Common myeloid progenitor, CD34-positive (primary cell): ENCODE measurements at regions not wholly inside any gene's neighbourhood (a gene's known extent, or its start where the extent isn't known, plus 50 kb on each side); places are given as distances from the start of the nearest gene placed in this dataset.
A peak's percentile ranks its signal among the peaks of the same experiment; 100 is the strongest.

Experiments
- CTCF ChIA-PET: fragments of 350-600 bp; sonication (Branson Sonifier 250); formaldehyde crosslinking; loops from one replicate; lab custom pipeline; 2021; ENCODE audit warnings: antibody characterized with exemption; lab: Charles Lee
- POLR2A ChIA-PET: fragments of 350-600 bp; sonication (Branson Sonifier 250); formaldehyde crosslinking; loops from one replicate; lab custom pipeline; 2021; ENCODE audit warnings: antibody characterized with exemption; lab: Charles Lee
- DNase-seq, 3 donors: peaks; one replicate each; pipeline versions ENCODE4 v3.0.0 to v3.0.0-alpha.2; 2013
- H3K27ac ChIP-seq, 2 experiments: 1 replicate in 1 of 2; 2 replicates in 1 of 2; pipeline ENCODE4 v1.7.0; 2013; ENCODE audit warnings: inconsistent platforms in 2 of 2, low read length in 2 of 2, mild to moderate bottlenecking in 2 of 2, low read depth in 1 of 2, moderate library complexity in 1 of 2; ENCODE audit not compliant: severe bottlenecking in 2 of 2, insufficient read depth in 1 of 2, poor library complexity in 1 of 2
- H3K27me3 ChIP-seq, 5 experiments: replicated peaks in 2 of 5; 1 replicate in 3 of 5; 2 replicates in 2 of 5; pipeline versions ENCODE4 v1.6.1 to v1.7.0; 2013; ENCODE audit warnings: low read length in 4 of 5, mild to moderate bottlenecking in 2 of 5, moderate library complexity in 2 of 5, inconsistent platforms in 1 of 5; ENCODE audit not compliant: insufficient read depth in 5 of 5, control insufficient read depth in 4 of 5
- H3K36me3 ChIP-seq, 4 experiments: 1 replicate in 2 of 4; 2 replicates in 2 of 4; pipeline versions ENCODE4 v1.6.1 to v1.7.0; 2013; ENCODE audit warnings: low read length in 3 of 4, control low read depth in 1 of 4, mild to moderate bottlenecking in 1 of 4; ENCODE audit not compliant: control insufficient read depth in 4 of 4, insufficient read depth in 4 of 4
- H3K4me1 ChIP-seq, 4 experiments: 1 replicate in 3 of 4; 2 replicates in 1 of 4; pipeline versions ENCODE4 v1.6.1 to v1.7.1; 2013; ENCODE audit warnings: low read length in 3 of 4, mild to moderate bottlenecking in 3 of 4, control low read depth in 1 of 4, inconsistent platforms in 1 of 4, moderate library complexity in 1 of 4; ENCODE audit not compliant: control insufficient read depth in 4 of 4, insufficient read depth in 4 of 4; ENCODE audit errors: control extremely low read depth in 1 of 4
- H3K4me3 ChIP-seq, 7 experiments: 1 replicate in 4 of 7; 2 replicates in 3 of 7; pipeline versions ENCODE4 v1.5.1 to v1.7.0; 2013; ENCODE audit warnings: mild to moderate bottlenecking in 7 of 7, low read length in 6 of 7, moderate library complexity in 6 of 7, inconsistent platforms in 2 of 7, low read depth in 2 of 7, control low read depth in 1 of 7; ENCODE audit not compliant: insufficient read depth in 4 of 7, control insufficient read depth in 1 of 7; ENCODE audit errors: extremely low read depth in 1 of 7
- H3K9me3 ChIP-seq, 5 experiments: 1 replicate in 4 of 5; 2 replicates in 1 of 5; pipeline versions ENCODE4 v1.6.1 to v1.7.1; 2013; ENCODE audit warnings: low read length in 4 of 5, mild to moderate bottlenecking in 2 of 5, inconsistent platforms in 1 of 5, low read depth in 1 of 5, moderate library complexity in 1 of 5; ENCODE audit not compliant: control insufficient read depth in 4 of 5, insufficient read depth in 2 of 5; ENCODE audit errors: control extremely low read depth in 1 of 5
- WGBS: methylation state at CpG from one replicate; pipeline ENCODE4 v1.1.5; 2013; ENCODE audit not compliant: insufficient coverage; 5-methylcytosine and 5-hydroxymethylcytosine counted together

DNA sequence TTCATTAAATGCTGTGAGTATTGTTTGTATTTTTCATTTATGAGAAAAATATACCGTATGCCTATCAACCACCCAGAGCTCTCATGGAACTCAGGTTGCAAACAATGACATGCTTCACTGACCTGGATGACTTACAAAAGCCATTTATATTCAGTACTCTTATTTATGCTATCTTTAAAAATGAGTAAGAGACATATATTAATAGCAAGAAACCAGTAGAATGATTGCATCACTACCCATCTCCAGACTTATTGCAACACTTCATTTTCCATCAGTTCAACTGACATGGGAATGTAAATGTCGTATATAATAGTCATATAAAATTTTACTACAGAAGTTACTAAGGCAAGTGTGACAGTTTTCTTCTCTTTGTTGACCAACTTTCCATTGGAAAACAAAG is 69.1 kb downstream of the OTP start:
- ChIA-PET CTCF (interaction anchor here (1.7 kb wide), 1 partner anchor 9 kb away, joined by 4 read pairs; no protein-coding TSS in a partner anchor), POLR2A (no interaction called here)
- Histone ChIP-seq H3K9me3 (no peaks in the 10 kb centered on the region), H3K27me3 (peaks cover 0 to 2% (median 0%) of the 10 kb centered on the region in 5 experiments), H3K4me3 (no peak overlapping the region), H3K27ac (no peak overlapping the region), H3K4me1 (no peaks in the 10 kb centered on the region), H3K36me3 (no peaks in the 10 kb centered on the region)
- no peak for DNase-seq
- WGBS, result no CpG with 5 or more reads among the region's 2 CpGs

DNA sequence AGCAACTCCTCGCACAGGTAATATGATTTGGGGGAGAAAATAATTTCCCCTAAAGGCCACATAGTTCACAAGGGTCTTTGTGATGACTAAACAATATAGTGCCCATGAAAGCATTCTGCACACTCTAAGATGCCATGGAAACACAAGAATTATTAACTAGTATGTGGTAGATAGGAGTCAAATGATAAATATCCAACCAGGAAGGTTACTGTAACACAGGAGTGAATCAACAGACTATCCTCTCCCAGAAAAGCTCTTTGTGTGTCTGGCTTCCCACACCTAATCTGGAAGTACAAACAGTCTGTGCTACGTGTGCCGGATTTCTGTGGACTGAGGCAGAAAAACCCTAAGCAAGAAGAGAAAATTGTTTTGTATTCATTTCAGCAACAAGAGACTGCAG is 70.0 kb downstream of the OTP start:
- no peaks in the 10 kb centered on the region for H3K9me3 ChIP-seq
- WGBS, result 100% methylated on average over 3 of the region's 3 CpGs
- POLR2A ChIA-PET, result no interaction called here

DNA sequence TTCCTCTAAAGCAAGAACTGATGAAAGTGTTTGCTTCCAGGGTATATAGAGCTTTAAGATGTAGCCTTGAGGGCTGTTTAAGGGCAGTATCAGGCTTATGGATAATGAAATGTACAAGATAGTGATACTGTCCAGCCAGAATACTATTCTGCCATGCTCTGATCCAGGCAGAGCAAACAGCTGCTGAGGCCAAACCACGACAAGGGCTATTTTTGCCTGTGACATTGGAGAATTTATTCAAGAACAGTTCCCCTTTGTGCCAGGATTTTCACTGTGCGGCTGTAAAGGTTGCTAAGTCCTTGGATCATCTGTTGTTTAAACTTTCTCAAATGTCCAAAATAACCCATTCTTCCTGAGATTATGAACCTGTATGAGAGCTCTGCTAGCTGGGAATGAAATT is 70.4 kb downstream of the OTP start:
- WGBS, result 8% methylated on average over 1 of the region's 2 CpGs
- CTCF ChIA-PET, result no interaction called here
- no peaks in the 10 kb centered on the region for H3K36me3 ChIP-seq
- POLR2A ChIA-PET, result no interaction called here
- H3K9me3 ChIP-seq, result no peaks in the 10 kb centered on the region
- no peak overlapping the region for H3K27ac ChIP-seq
- H3K4me1 ChIP-seq, result no peaks in the 10 kb centered on the region
- peaks cover 0 to 3% (median 0%) of the 10 kb centered on the region in 5 experiments for H3K27me3 ChIP-seq
- DNase-seq, result peak in 1 of 3 donors; percentile 3
- H3K4me3 ChIP-seq, result no peak overlapping the region

More for the DNA sequence above, 70.0 kb downstream of the OTP start:
- CTCF ChIA-PET, result no interaction called here
- Histone ChIP-seq H3K4me3 (no peak overlapping the region), H3K4me1 (no peaks in the 10 kb centered on the region), H3K27ac (no peak overlapping the region), H3K36me3 (no peaks in the 10 kb centered on the region), H3K27me3 (peaks cover 0 to 3% (median 0%) of the 10 kb centered on the region in 5 experiments)
- DNase-seq, result no peak

DNA sequence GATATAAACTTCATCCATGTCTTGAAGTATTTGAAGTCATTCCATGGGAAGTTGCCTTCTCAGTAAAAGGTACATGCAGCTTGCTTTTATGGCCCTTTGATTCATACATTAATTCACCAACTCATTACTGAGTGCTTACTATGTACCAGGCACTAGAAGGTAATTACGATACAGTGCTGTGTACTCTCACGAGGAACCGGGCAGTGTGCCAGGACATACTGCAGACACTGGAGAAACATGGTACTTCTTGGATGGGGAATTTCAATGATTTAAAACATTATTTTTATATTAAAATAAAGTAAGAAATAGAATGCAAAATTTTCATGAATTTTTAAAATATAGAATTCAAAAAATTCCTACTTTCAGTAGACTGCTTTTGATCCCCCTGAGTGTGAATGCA is 71.4 kb upstream of the WDR41 start:
- CTCF ChIA-PET, result no interaction called here

DNA sequence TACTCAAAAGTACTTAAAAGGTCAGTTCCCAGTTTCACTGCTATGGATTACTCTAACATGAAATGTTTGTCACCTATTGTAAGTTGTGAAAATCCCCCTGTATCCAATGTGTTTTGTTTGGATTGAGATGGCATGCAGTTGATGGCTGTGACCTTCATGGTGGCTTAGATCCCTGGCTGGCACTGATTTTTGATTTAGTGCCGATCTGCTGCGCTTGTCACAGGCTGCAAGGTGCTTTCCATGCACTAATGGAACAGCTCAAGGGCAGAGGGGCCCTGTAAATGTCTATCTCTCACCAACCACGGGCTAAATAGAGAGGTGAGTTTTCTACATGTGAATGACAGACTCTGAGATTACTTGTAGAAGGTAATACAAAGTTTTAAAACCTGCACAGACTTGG is 69.8 kb upstream of the WDR41 start:
- ChIA-PET CTCF (interaction anchor here (1.2 kb wide), 1 partner anchor 445 kb away, joined by 7 read pairs; no protein-coding TSS in a partner anchor), POLR2A (no interaction called here)
- H3K4me3 ChIP-seq, result no peak overlapping the region
- 90% methylated on average over 3 of the region's 3 CpGs for WGBS
- no peaks in the 10 kb centered on the region for H3K4me1 ChIP-seq
- H3K27me3 ChIP-seq, result peaks cover 0 to 5% (median 0%) of the 10 kb centered on the region in 5 experiments
- no peak for DNase-seq
- H3K27ac ChIP-seq, result no peak overlapping the region
- no peaks in the 10 kb centered on the region for H3K9me3 ChIP-seq
- H3K36me3 ChIP-seq, result no peaks in the 10 kb centered on the region

More for the DNA sequence above, 71.4 kb upstream of the WDR41 start:
- no peaks in the 10 kb centered on the region for H3K36me3 ChIP-seq
- H3K27ac ChIP-seq, result no peak overlapping the region
- POLR2A ChIA-PET, result no interaction called here
- no CpG with 5 or more reads among the region's 3 CpGs for WGBS
- no peaks in the 10 kb centered on the region for H3K9me3 ChIP-seq
- H3K27me3 ChIP-seq, result peaks cover 0 to 5% (median 0%) of the 10 kb centered on the region in 5 experiments
- no peak overlapping the region for H3K4me3 ChIP-seq
- no peaks in the 10 kb centered on the region for H3K4me1 ChIP-seq
- no peak for DNase-seq

DNA sequence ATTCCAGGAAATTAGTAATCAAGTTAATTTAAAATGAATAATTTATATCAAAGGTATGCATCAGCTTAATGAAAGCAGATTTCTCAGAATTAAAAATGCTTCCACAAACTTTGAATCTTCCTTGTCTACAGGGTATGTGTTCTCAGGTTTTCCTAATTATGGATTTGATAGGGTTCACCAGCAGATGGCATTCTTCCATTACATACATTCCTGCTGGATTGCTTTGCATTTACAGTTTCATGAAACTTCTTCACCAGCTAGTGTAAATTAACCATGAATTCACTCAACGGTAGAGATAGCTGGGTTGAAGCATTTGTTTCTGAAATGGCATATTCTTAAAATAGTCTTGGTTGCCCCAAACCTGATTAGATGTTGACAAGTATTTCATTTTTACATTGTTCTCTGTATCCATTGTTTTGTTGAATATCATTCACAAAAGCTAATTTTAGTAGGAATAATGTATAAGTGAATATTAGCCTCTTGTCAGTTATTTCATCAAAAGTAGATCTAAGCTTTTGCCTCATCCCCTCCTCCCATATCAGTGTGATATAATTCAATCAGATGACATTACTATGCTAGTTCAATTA is 68.7 kb upstream of the WDR41 start:
- Histone ChIP-seq H3K36me3 (no peaks in the 10 kb centered on the region), H3K27ac (no peak overlapping the region), H3K9me3 (no peaks in the 10 kb centered on the region), H3K4me1 (no peaks in the 10 kb centered on the region), H3K27me3 (peaks cover 0 to 5% (median 0%) of the 10 kb centered on the region in 5 experiments), H3K4me3 (no peak overlapping the region)
- peak; percentile 29 to 56 (median 36) for DNase-seq
- CTCF ChIA-PET, result interaction anchor here (1.2 to 1.5 kb wide), 3 partner anchors 9 to 446 kb away, joined by 4 to 7 read pairs (median 4); no protein-coding TSS in a partner anchor
- POLR2A ChIA-PET, result interaction anchor here (1.0 kb wide), 1 partner anchor 21 kb away, joined by 3 read pairs; no protein-coding TSS in a partner anchor
- WGBS, result 20% methylated on average over 1 of the region's 1 CpG

DNA sequence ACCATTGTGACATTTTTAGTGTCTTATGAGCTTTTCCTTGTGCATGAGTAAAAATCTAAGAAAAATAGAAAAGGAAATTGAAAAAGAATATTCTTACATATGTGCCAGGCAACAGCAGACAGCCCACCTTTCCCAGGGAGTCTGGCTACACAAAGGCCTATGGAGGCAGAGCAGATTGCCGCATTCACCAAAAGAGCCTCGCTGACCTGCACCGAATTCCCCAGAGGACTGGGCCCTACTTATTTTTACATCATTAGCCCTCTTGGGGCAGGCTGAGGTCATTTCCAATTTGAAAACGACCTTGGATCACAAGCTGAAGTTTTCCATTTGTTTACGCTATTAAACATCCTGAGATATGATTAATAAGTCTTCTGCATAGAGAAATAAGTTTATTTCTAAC is 66.2 kb upstream of the WDR41 start:
- no peak for DNase-seq
- Histone ChIP-seq H3K36me3 (no peaks in the 10 kb centered on the region), H3K4me3 (no peak overlapping the region), H3K27ac (no peak overlapping the region), H3K9me3 (no peaks in the 10 kb centered on the region), H3K4me1 (no peaks in the 10 kb centered on the region), H3K27me3 (peaks cover 0 to 3% (median 0%) of the 10 kb centered on the region in 5 experiments)
- ChIA-PET POLR2A (no interaction called here), CTCF (no interaction called here)
- 95% methylated on average over 3 of the region's 5 CpGs for WGBS
